Neural progenitor cell (in vitro differentiated cells): ENCODE measurements at regions not wholly inside any gene's neighbourhood (a gene's known extent, or its start where the extent isn't known, plus 50 kb on each side); places are given as distances from the start of the nearest gene placed in this dataset.

Experiments
- CTCF ChIP-seq: fragments of 200-600 bp; sonication (generic); IDR thresholded peaks from 2 replicates; pipeline ENCODE4 v1.5.1; 2017; ENCODE audit warnings: antibody characterized with exemption, mild to moderate bottlenecking
- EZH2 ChIP-seq: fragments of 200-600 bp; sonication (generic); IDR thresholded peaks from 2 replicates; pipeline ENCODE4 v1.6.1; 2017; ENCODE audit warnings: antibody characterized with exemption, mild to moderate bottlenecking, moderate library complexity
- EZH2phosphoT487 ChIP-seq: fragments of 200-600 bp; sonication (generic); IDR thresholded peaks from 2 replicates; pipeline ENCODE4 v1.6.1; 2017; ENCODE audit warnings: antibody characterized with exemption

DNA sequence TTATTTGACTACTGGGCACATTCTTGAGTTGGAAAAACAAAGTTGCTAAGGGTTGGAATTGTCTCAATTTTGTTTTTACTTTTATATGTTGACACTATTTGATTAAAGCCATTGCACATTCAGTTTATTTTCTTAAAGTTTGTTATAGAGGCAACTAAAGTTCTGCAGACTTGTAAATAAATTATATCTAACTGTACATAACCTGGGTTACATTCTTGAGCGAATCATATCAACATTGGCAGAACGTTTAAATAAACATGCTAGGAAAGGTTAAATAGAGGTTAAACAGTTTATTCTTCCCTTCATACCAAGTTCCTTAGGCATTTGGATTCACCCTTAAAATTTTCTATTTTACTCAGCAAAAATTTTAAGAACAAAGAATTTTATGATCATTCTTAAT lies 74.5 kb downstream of the UCHL1 start:
- no peak for TF ChIP-seq CTCF
- no peak for TF ChIP-seq EZH2
- TF ChIP-seq EZH2phosphoT487 = no peak
